Testis (tissue), 2 donors: ENCODE measurements at regions not wholly inside any gene's neighbourhood (a gene's known extent, or its start where the extent isn't known, plus 50 kb on each side); places are given as distances from the start of the nearest gene placed in this dataset.

Source experiments
- CTCF ChIP-seq, 3 experiments: fragments of 450-650 bp in 2 of 3; fragments of 200-600 bp in 1 of 3; sonication (generic) in 1 of 3; IDR thresholded peaks; one replicate each; pipeline ENCODE4 v1.5.1; 2016 to 2019; ENCODE audit warnings: antibody characterized with exemption in 3 of 3, mild to moderate bottlenecking in 2 of 3, moderate library complexity in 1 of 3
- POLR2A ChIP-seq: fragments of 450-650 bp; IDR thresholded peaks from one replicate; pipeline ENCODE4 v1.6.1; 2017; ENCODE audit warnings: antibody characterized with exemption, mild to moderate bottlenecking, moderate library complexity

DNA sequence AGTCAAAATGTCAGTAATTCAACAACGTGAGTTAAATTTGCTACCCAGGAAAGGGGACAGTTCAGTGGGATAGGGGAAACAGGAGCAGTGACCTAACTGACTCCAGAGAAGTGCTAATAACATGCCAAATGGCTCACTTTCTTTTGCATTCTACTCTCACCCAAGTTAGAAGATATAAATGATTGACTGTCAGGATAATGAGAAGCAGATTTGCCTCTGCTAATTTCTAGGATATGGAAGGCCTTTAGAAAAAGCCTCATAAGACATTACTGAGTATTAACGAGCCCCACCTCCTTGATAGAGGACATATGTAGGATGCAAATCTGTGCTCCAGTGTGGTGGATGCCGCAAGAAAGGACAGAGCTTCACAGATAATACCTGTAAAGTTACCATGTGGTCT is 318.6 kb upstream of the NT5C1B start:
- TF ChIP-seq CTCF (IDR thresholded peaks at IDR 0.05) (no peak), POLR2A (no peak)
